Endothelial cell of umbilical vein (primary cell): ENCODE measurements at regions not wholly inside any gene's neighbourhood (a gene's known extent, or its start where the extent isn't known, plus 50 kb on each side); places are given as distances from the start of the nearest gene placed in this dataset.

ENCODE experiments used
- EZH2 ChIP-seq: IDR thresholded peaks from 2 replicates; pipeline ENCODE4 v1.6.1; 2012; ENCODE audit warnings: borderline replicate concordance, low read depth, mild to moderate bottlenecking, moderate library complexity, low read length, inconsistent platforms; ENCODE audit not compliant: severe bottlenecking
- GATA2 ChIP-seq: IDR thresholded peaks from 2 replicates; pipeline ENCODE4 v1.7.0; 2011; ENCODE audit warnings: low read depth, mild to moderate bottlenecking, moderate library complexity, mixed read lengths, low read length; ENCODE audit not compliant: insufficient read length, insufficient read depth
- POLR2A ChIP-seq: IDR thresholded peaks from 2 replicates; pipeline ENCODE4 v1.6.1; 2012; ENCODE audit warnings: low read depth, mild to moderate bottlenecking, control low read depth, low read length
- POLR2AphosphoS5 ChIP-seq: IDR thresholded peaks from 2 replicates; pipeline ENCODE4 v1.6.1; 2012; ENCODE audit warnings: low read depth, mild to moderate bottlenecking, control low read depth, low read length, moderate library complexity; ENCODE audit not compliant: insufficient read depth
- TF ChIP-seq, protein P1 (sequence below), 2 donors: IDR thresholded peaks; 1 replicate in 1 of 2; 2 replicates in 1 of 2; pipeline ENCODE4 v1.5.1; 2011; ENCODE audit warnings: low read length in 2 of 2, mild to moderate bottlenecking in 2 of 2, moderate library complexity in 2 of 2, control low read depth in 1 of 2, inconsistent platforms in 1 of 2, low read depth in 1 of 2; ENCODE audit not compliant: insufficient read depth in 1 of 2; ENCODE audit errors: extremely low read depth in 1 of 2
- TF ChIP-seq, protein P2 (sequence below): IDR thresholded peaks from 2 replicates; pipeline ENCODE4 v1.6.1; 2011; ENCODE audit not compliant: insufficient read depth, insufficient read length

DNA sequence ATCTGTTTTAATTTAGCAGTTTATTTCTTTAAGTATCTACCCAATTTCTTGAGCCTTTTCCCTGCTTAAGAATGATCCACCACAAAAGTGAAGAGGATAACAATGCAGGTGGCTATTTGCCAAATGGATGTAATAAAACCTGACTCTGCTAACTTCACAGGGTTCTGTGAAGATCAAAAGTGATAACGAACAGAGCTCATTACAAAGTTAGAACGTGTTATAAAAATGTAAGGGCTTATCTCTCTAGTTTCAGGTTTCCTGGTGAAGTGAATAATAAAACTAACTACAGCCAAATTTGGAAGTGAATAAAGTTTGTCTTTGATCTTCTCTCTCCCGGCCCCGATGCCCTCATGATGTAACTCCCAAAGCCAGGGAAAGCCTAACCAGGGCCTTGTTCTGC is 497.9 kb downstream of the SMARCA1 start:
- TF ChIP-seq, protein P1, sequence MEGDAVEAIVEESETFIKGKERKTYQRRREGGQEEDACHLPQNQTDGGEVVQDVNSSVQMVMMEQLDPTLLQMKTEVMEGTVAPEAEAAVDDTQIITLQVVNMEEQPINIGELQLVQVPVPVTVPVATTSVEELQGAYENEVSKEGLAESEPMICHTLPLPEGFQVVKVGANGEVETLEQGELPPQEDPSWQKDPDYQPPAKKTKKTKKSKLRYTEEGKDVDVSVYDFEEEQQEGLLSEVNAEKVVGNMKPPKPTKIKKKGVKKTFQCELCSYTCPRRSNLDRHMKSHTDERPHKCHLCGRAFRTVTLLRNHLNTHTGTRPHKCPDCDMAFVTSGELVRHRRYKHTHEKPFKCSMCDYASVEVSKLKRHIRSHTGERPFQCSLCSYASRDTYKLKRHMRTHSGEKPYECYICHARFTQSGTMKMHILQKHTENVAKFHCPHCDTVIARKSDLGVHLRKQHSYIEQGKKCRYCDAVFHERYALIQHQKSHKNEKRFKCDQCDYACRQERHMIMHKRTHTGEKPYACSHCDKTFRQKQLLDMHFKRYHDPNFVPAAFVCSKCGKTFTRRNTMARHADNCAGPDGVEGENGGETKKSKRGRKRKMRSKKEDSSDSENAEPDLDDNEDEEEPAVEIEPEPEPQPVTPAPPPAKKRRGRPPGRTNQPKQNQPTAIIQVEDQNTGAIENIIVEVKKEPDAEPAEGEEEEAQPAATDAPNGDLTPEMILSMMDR (IDR thresholded peaks at IDR 0.05; ENCODE audit: extremely low read depth in 1 of 2, insufficient read depth in 1 of 2, low read depth in 1 of 2, low read length in 2 of 2), result no peak
- no peak for TF ChIP-seq EZH2
- TF ChIP-seq GATA2, result no peak
- TF ChIP-seq POLR2A, result no peak
- TF ChIP-seq, protein P2, sequence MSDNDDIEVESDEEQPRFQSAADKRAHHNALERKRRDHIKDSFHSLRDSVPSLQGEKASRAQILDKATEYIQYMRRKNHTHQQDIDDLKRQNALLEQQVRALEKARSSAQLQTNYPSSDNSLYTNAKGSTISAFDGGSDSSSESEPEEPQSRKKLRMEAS, result no peak
- no peak for TF ChIP-seq POLR2AphosphoS5
